Daoy (cell line): ENCODE measurements at regions not wholly inside any gene's neighbourhood (a gene's known extent, or its start where the extent isn't known, plus 50 kb on each side); places are given as distances from the start of the nearest gene placed in this dataset.
"Not testable (repeated sequence)": the region's sequence is repeated elsewhere in the genome, so short reads cannot be mapped to it uniquely, and the experiment has no call there.

Experiments used
- DNase-seq: peaks from one replicate; pipeline ENCODE4 v3.0.0-alpha.2; 2015; ENCODE audit warnings: low read depth

- DNase-seq = peak; percentile 49
These were observed 418.3 kb downstream of the OTOL1 start for GRCh38 chr3:161914703-161915417.

DNA sequence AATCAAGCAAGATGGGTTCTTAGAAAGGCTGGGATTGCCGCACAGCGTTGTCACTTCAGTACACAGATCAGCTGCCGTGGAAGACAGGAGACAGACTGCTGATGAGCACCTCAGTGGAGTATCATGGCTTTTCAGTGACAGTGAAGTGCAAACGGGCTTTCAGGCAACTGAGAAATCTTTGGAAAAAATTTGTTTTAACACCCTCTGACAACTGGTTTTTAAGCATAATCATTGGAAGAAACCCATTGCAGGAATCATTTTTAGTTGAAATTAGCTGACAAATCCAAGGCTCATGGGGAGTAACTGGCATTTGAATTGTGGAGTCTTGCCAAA is 418.8 kb downstream of the OTOL1 start:
- no peak for DNase-seq

DNA sequence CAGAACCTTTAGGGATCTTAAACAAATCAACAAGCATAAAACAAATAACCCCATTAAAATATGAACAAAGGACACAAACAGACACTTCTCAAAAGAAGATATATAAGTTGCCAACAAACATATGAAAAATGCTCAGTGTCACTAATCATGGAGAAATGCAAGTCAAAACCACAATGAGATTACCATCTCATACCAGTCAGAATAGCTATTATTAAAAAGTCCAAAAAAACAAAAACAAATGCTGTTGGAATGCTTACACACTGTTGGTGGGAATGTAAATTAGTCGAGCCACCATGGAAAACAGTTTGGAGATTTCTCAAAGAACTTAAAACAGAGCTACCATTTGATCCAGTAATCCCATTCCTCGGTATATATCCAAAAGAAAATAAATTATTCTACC is 423.6 kb downstream of the OTOL1 start:
- no peak for DNase-seq

DNA sequence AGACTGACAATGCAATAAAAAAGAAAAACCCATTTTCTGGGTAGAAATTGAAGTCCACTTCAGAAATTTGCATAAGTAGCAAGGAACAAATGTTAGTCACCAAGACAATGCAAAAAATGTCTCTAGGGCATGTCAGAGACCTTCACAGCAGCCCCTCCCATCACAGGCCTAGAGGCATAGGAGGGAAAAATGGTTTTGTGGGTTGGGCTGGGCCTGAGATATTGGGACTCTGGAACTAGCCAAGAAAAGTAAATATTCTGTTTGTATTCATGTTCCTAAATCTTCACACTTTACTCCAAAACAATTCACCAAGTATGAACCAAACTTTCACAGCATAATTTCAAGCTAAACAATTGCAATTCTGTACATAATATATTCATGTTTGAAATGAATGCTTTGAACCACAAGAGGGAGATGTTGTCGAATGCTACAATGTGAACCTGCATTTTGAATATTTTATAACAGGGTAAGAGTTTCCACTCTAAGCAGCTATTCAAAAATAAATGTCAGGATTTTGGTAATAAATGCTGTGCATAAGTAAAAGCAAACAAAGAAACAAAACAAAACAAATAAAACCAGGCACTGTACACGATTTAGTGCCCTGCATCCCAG is 429.2 kb downstream of the OTOL1 start:
- no peak for DNase-seq

DNA sequence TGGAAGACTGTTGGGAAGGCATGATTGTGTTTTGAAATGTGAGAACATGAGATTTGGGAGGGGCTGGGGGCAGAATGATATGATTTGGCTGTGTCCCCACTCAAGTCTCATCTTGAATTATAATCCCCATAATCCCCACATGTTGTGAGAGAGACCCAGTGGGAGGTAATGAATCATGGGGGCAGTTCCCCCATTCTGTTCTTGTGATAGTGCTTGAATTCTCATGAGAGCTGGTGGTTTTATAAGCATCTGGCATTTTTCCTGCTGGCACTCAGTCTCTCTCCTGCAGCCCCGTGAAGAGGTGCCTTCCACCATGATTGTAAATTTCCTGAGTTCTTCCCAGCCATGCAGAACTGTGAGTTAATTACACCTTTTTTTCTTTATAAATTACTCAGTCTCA is 430.5 kb downstream of the OTOL1 start:
- no peak for DNase-seq

DNA sequence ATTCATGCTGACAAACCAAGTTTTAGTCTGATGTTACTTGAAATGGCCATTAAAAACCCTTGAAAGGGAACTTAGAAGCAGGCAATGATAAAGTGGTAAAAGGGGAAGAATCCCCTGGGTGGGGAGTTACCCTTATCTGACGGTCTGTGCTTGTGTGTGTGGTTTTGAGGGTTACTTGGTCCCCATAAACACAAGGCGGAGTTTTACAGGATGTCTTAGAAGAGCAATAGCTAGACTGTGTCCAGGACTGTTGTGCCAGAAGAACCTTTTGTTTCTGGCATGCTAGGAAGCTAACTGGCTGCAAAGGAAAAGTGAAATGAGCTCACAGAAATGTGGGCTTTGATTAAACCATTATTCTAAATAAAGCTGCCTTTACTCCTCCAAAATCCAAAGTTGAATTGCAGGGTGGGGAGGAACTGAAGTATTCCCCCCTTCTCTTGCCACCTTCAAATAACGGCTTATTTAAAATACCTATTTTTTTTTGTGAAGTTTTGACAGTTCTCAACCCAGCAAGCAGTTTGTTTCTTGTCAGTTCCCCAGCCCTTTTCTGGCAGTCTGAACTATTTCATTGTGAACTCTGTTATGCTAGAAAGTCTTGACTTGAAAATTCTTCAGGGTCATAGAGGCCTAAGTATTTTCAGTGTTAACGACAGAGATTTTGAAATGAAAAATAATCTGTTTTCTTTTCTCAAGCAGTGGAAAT is 443.5 kb downstream of the OTOL1 start:
- no peak for DNase-seq

DNA sequence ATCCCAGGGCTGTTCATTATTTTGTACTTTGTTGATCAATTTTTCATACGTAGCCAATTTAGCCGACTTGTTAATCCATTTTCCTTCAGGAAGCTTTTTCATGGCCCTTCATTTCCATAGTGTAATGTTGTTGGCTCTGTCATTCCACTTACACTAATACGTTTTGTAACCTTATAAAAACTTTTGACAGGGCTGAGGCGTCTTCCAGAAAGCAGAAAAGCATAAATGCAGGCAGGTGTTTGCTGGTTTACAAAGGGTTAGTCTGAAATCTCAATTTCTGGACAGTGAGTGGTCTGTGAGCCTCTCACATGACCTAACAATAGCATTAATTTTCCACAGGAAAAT is 444.0 kb downstream of the OTOL1 start:
- DNase-seq = no peak

DNA sequence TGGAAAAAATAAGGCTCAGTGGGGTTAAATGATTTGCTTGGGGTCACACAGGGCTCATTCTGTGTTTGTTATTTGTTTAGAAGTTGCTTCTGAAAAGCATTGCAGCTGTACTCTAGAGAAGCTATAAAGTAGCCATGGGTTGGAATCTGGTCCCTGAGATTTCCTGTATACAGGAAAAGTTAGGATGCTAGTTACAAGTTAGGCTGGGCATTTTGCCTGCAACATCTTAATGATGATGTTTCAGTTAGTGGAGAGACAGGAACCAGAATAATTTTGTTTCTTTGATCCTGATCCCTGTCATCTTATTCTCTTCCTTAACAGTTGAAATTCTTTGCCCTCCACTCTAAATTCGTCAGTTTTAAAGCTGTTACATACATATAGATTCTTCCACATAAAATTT is 445.3 kb downstream of the OTOL1 start:
- DNase-seq = no peak

DNA sequence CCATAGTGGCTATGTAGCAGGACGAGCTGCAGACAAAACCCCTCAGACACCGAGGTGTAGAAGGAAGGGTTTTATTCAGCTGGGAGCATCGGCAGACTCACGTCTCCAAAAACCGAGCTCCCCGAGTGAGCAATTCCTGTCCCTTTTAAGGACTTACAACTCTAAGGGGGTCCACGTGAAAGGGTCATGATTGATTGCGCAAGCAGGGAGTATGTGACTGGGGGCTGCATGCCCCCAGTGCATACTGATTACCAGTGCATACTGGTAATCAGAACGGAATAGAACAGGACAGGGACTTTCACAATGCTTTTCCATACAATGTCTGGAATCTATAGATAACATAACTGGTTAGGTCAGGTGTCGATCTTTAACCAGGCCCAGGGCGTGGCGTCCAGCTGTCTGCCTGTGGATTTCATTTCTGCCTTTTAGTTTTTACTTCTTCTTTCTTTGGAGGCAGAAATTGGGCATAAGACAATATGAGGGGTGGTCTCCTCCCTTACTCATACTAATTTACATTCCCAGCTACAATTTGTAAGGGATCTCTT is 447.3 kb downstream of the OTOL1 start:
- not testable (repeated sequence) for DNase-seq

DNA sequence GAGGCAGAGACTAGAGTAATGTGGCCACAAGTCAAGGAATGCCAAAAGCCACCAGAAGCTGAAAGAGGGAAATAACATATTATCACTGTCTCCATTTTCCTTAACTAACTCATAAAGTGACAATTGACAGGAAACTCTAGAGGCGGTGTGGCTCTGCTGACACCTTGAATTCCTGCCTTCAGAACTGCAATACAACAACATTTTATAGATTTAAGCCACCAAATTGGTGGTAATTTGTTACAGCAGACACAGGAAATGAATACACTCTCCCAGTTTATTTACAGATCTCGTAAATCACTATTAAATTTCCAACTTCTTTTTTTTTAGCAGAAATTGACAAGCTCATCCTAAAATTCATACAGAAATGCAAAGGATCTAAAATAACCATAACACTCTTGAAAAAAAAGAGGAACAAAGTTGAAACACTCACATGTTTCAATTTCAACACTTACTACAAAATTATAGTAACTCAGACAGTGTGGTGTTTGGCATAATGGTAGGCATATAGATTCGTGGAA is 449.9 kb downstream of the OTOL1 start:
- no peak for DNase-seq

DNA sequence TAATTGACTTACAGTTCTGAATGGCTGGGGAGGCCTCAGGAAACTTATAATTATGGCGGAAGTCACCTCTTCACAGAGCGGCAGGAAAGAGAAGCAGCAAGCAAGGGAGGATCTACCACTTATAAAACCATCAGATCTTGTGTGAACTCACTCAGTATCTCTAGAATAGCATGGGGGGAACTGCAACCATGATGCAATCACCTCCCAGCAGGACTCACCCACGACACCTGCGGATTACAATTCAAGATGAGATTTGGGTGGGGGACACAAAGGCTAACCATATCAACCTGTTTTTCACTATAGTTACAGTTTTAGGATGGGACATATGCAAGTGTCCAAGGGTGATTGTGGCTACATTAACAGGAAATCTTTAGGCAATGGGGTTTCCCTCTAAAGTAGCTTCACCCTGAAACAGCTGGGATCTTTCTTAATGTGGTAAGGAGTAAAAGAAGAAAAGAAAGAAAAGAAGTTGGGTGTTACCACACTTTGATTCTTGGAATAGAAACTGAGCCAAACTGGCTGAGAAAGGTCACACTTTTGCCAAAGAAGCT is 453.8 kb downstream of the OTOL1 start:
- DNase-seq = no peak

GRCh38 chr3:161957467-161957866 is 460.9 kb downstream of the OTOL1 start:
- no peak for DNase-seq

GRCh38 chr3:161964857-161965256 is 468.2 kb downstream of the OTOL1 start:
- DNase-seq = no peak

DNA sequence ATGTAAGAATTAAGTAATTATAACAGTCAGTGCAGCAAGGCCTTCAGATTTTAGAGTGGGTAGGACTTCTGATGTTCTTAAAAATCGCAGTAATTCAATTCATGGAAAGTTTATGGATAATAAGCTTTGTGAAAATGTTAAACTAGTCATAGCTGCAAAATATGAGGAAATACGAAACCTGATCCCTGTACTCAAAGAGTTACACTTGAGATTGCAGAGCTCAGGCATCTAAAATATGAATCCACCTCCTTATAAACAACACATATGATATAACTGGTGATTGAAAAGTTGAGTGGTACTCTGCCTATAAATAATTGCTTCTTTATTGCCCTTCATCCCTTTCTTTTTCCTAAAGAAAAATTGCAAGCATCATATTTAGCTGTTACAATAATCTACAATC is 473.3 kb downstream of the OTOL1 start:
- no peak for DNase-seq

DNA sequence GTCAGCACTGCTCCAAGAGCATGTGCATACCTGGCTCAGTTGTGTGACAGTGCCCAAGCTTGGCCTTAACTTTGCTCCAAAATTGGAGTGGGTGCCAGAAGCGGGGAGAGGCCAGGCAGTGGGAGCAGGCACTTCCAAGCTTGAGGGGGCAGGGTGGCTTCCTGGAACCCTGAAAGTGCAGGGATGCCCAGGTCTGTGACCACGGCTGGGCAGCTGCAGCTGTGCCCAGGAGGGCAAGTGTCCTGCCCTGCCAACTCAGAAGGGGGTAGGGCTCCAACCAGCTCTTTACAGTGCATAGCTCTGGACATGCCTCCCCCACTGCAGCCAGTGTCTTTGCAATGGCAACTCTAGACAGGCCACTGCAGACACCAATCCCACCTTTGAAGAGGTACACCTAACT is 478.6 kb downstream of the OTOL1 start:
- no peak for DNase-seq

DNA sequence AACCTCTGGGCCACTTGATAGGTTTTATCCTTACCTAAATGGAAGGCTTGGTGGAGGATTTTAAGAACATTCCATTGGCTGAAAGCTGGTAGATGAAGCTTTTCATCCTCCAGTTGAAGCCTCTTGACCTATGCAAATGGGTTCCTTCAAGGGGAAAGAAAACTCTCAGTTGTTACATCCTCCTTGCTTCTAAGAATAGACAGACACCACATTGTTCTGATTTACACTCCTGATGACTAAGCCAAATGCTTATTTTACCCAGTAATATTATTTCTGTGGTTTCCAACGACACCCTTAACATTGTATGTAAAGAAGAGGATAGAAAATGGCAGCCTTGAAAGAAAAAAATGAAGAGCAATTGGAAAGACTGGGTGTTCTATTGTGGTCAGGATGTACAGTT is 480.5 kb downstream of the OTOL1 start:
- no peak for DNase-seq

- no peak for DNase-seq
These were observed 481.2 kb downstream of the OTOL1 start for GRCh38 chr3:161977850-161978249.

- no peak for DNase-seq
These were observed 491.3 kb downstream of the OTOL1 start for GRCh38 chr3:161987933-161988332.

GRCh38 chr3:161989012-161989411 is 492.4 kb downstream of the OTOL1 start:
- no peak for DNase-seq

- no peak for DNase-seq
These were observed 493.4 kb downstream of the OTOL1 start for GRCh38 chr3:161990036-161990435.

GRCh38 chr3:161991901-161992540 is 495.4 kb downstream of the OTOL1 start:
- no peak for DNase-seq

- no peak for DNase-seq
These were observed 503.2 kb downstream of the OTOL1 start for GRCh38 chr3:161999846-162000245.
